ENCODE measurements at regions not wholly inside any gene's neighbourhood (a gene's known extent, or its start where the extent isn't known, plus 50 kb on each side); places are given as distances from the start of the nearest gene placed in this dataset.

- Mint-ChIP-seq H3K9me3 (no peaks in the 10 kb centered on the region), H3K27ac (no peak overlapping the region), H3K4me1 (no peaks in the 10 kb centered on the region)
These were observed 191.4 kb upstream of the RORA start for GRCh38 chr15:61420546-61420945.

GRCh38 chr15:61415617-61416120 is 186.6 kb upstream of the RORA start:
- Mint-ChIP-seq H3K4me3 (no peak overlapping the region), H3K36me3 (no peaks in the 10 kb centered on the region), H3K27ac (no peak overlapping the region), H3K9me3 (no peaks in the 10 kb centered on the region), H3K4me1 (no peaks in the 10 kb centered on the region), H3K27me3 (peaks cover 7% of the 10 kb centered on the region)

More at GRCh38 chr15:61420546-61420945, 191.4 kb upstream of the RORA start:
- Mint-ChIP-seq H3K4me3 (no peak overlapping the region), H3K36me3 (no peaks in the 10 kb centered on the region), H3K27me3 (peaks cover 10% of the 10 kb centered on the region)

GRCh38 chr15:61411902-61412510 is 182.9 kb upstream of the RORA start:
- Mint-ChIP-seq H3K36me3 (no peaks in the 10 kb centered on the region), H3K9me3 (no peaks in the 10 kb centered on the region), H3K4me3 (no peak overlapping the region), H3K27ac (no peak overlapping the region), H3K4me1 (no peaks in the 10 kb centered on the region), H3K27me3 (peaks cover 15% of the 10 kb centered on the region)

GRCh38 chr15:61410662-61411061 is 181.6 kb upstream of the RORA start:
- no peaks in the 10 kb centered on the region for H3K9me3 Mint-ChIP-seq
- H3K27ac Mint-ChIP-seq, result no peak overlapping the region
- no peaks in the 10 kb centered on the region for H3K4me1 Mint-ChIP-seq
- no peak overlapping the region for H3K4me3 Mint-ChIP-seq
- no peaks in the 10 kb centered on the region for H3K36me3 Mint-ChIP-seq
- peaks cover 15% of the 10 kb centered on the region for H3K27me3 Mint-ChIP-seq

GRCh38 chr15:61404567-61404966 is 175.5 kb upstream of the RORA start:
- Mint-ChIP-seq H3K9me3 (no peaks in the 10 kb centered on the region), H3K4me3 (no peak overlapping the region), H3K36me3 (no peaks in the 10 kb centered on the region), H3K27me3 (peaks cover 7% of the 10 kb centered on the region), H3K4me1 (no peaks in the 10 kb centered on the region), H3K27ac (no peak overlapping the region)

GRCh38 chr15:61403884-61404283 is 174.8 kb upstream of the RORA start:
- H3K9me3 Mint-ChIP-seq, result no peaks in the 10 kb centered on the region
- no peak overlapping the region for H3K27ac Mint-ChIP-seq
- H3K4me3 Mint-ChIP-seq, result no peak overlapping the region
- peaks cover 3% of the 10 kb centered on the region for H3K27me3 Mint-ChIP-seq
- no peaks in the 10 kb centered on the region for H3K36me3 Mint-ChIP-seq
- no peaks in the 10 kb centered on the region for H3K4me1 Mint-ChIP-seq

- H3K27me3 Mint-ChIP-seq, result no peaks in the 10 kb centered on the region
These were observed 173.0 kb upstream of the RORA start for GRCh38 chr15:61401903-61402698.

GRCh38 chr15:61398310-61398709 is 169.2 kb upstream of the RORA start:
- H3K27ac Mint-ChIP-seq, result no peak overlapping the region
- H3K27me3 Mint-ChIP-seq, result peaks cover 4% of the 10 kb centered on the region
- H3K9me3 Mint-ChIP-seq, result no peaks in the 10 kb centered on the region
- no peaks in the 10 kb centered on the region for H3K4me1 Mint-ChIP-seq
- no peak overlapping the region for H3K4me3 Mint-ChIP-seq
- no peaks in the 10 kb centered on the region for H3K36me3 Mint-ChIP-seq

More at GRCh38 chr15:61401903-61402698, 173.0 kb upstream of the RORA start:
- H3K9me3 Mint-ChIP-seq, result no peaks in the 10 kb centered on the region
- H3K4me1 Mint-ChIP-seq, result no peaks in the 10 kb centered on the region
- no peaks in the 10 kb centered on the region for H3K36me3 Mint-ChIP-seq
- H3K4me3 Mint-ChIP-seq, result no peak overlapping the region
- no peak overlapping the region for H3K27ac Mint-ChIP-seq

GRCh38 chr15:61396235-61396919 is 167.3 kb upstream of the RORA start:
- no peaks in the 10 kb centered on the region for H3K36me3 Mint-ChIP-seq

GRCh38 chr15:61393949-61394348 is 164.8 kb upstream of the RORA start:
- Mint-ChIP-seq H3K4me1 (no peaks in the 10 kb centered on the region), H3K36me3 (no peaks in the 10 kb centered on the region), H3K27ac (no peak overlapping the region), H3K4me3 (no peak overlapping the region), H3K9me3 (no peaks in the 10 kb centered on the region), H3K27me3 (peaks cover 9% of the 10 kb centered on the region)

More at GRCh38 chr15:61396235-61396919, 167.3 kb upstream of the RORA start:
- H3K4me1 Mint-ChIP-seq, result no peaks in the 10 kb centered on the region
- H3K27me3 Mint-ChIP-seq, result peaks cover 4% of the 10 kb centered on the region
- no peaks in the 10 kb centered on the region for H3K9me3 Mint-ChIP-seq
- no peak overlapping the region for H3K4me3 Mint-ChIP-seq
- no peak overlapping the region for H3K27ac Mint-ChIP-seq

- Mint-ChIP-seq H3K36me3 (no peaks in the 10 kb centered on the region), H3K4me3 (no peak overlapping the region), H3K9me3 (no peaks in the 10 kb centered on the region), H3K4me1 (no peaks in the 10 kb centered on the region), H3K27ac (no peak overlapping the region), H3K27me3 (peaks cover 9% of the 10 kb centered on the region)
These were observed 164.4 kb upstream of the RORA start for GRCh38 chr15:61393524-61393923.

- H3K9me3 Mint-ChIP-seq, result no peaks in the 10 kb centered on the region
- no peak overlapping the region for H3K27ac Mint-ChIP-seq
- H3K4me3 Mint-ChIP-seq, result no peak overlapping the region
- peaks cover 10% of the 10 kb centered on the region for H3K27me3 Mint-ChIP-seq
- H3K36me3 Mint-ChIP-seq, result no peaks in the 10 kb centered on the region
- H3K4me1 Mint-ChIP-seq, result no peaks in the 10 kb centered on the region
These were observed 161.0 kb upstream of the RORA start for GRCh38 chr15:61390138-61390537.

GRCh38 chr15:61389334-61390028 is 160.4 kb upstream of the RORA start:
- no peaks in the 10 kb centered on the region for H3K9me3 Mint-ChIP-seq
- no peaks in the 10 kb centered on the region for H3K4me1 Mint-ChIP-seq
- H3K27ac Mint-ChIP-seq, result no peak overlapping the region
- no peak overlapping the region for H3K4me3 Mint-ChIP-seq
- peaks cover 9% of the 10 kb centered on the region for H3K27me3 Mint-ChIP-seq
- H3K36me3 Mint-ChIP-seq, result no peaks in the 10 kb centered on the region

- H3K4me3 Mint-ChIP-seq, result no peak overlapping the region
- no peak overlapping the region for H3K27ac Mint-ChIP-seq
- no peaks in the 10 kb centered on the region for H3K9me3 Mint-ChIP-seq
- peaks cover 9% of the 10 kb centered on the region for H3K27me3 Mint-ChIP-seq
- no peaks in the 10 kb centered on the region for H3K4me1 Mint-ChIP-seq
- H3K36me3 Mint-ChIP-seq, result no peaks in the 10 kb centered on the region
These were observed 158.6 kb upstream of the RORA start for GRCh38 chr15:61387675-61388074.

- Mint-ChIP-seq H3K9me3 (no peaks in the 10 kb centered on the region), H3K27ac (no peak overlapping the region), H3K36me3 (no peaks in the 10 kb centered on the region), H3K4me1 (no peaks in the 10 kb centered on the region), H3K4me3 (no peak overlapping the region), H3K27me3 (peaks cover 6% of the 10 kb centered on the region)
These were observed 154.3 kb upstream of the RORA start for GRCh38 chr15:61383421-61383820.
